ENCODE measurements at regions not wholly inside any gene's neighbourhood (a gene's known extent, or its start where the extent isn't known, plus 50 kb on each side); places are given as distances from the start of the nearest gene placed in this dataset.

- TF ChIP-seq EZH2 (IDR thresholded peaks at IDR 0.05; ENCODE audit: borderline replicate concordance, insufficient read depth, low read length, poor library complexity, severe bottlenecking): no peak
- TF ChIP-seq, protein P1, sequence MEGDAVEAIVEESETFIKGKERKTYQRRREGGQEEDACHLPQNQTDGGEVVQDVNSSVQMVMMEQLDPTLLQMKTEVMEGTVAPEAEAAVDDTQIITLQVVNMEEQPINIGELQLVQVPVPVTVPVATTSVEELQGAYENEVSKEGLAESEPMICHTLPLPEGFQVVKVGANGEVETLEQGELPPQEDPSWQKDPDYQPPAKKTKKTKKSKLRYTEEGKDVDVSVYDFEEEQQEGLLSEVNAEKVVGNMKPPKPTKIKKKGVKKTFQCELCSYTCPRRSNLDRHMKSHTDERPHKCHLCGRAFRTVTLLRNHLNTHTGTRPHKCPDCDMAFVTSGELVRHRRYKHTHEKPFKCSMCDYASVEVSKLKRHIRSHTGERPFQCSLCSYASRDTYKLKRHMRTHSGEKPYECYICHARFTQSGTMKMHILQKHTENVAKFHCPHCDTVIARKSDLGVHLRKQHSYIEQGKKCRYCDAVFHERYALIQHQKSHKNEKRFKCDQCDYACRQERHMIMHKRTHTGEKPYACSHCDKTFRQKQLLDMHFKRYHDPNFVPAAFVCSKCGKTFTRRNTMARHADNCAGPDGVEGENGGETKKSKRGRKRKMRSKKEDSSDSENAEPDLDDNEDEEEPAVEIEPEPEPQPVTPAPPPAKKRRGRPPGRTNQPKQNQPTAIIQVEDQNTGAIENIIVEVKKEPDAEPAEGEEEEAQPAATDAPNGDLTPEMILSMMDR (IDR thresholded peaks at IDR 0.05; ENCODE audit: poor library complexity, severe bottlenecking): no peak
- TF ChIP-seq, protein P2, sequence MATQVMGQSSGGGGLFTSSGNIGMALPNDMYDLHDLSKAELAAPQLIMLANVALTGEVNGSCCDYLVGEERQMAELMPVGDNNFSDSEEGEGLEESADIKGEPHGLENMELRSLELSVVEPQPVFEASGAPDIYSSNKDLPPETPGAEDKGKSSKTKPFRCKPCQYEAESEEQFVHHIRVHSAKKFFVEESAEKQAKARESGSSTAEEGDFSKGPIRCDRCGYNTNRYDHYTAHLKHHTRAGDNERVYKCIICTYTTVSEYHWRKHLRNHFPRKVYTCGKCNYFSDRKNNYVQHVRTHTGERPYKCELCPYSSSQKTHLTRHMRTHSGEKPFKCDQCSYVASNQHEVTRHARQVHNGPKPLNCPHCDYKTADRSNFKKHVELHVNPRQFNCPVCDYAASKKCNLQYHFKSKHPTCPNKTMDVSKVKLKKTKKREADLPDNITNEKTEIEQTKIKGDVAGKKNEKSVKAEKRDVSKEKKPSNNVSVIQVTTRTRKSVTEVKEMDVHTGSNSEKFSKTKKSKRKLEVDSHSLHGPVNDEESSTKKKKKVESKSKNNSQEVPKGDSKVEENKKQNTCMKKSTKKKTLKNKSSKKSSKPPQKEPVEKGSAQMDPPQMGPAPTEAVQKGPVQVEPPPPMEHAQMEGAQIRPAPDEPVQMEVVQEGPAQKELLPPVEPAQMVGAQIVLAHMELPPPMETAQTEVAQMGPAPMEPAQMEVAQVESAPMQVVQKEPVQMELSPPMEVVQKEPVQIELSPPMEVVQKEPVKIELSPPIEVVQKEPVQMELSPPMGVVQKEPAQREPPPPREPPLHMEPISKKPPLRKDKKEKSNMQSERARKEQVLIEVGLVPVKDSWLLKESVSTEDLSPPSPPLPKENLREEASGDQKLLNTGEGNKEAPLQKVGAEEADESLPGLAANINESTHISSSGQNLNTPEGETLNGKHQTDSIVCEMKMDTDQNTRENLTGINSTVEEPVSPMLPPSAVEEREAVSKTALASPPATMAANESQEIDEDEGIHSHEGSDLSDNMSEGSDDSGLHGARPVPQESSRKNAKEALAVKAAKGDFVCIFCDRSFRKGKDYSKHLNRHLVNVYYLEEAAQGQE (IDR thresholded peaks at IDR 0.05; ENCODE audit: borderline replicate concordance): no peak
- TF ChIP-seq RAD21 (conservative IDR thresholded peaks at IDR 0.05): no peak
- no peak for TF ChIP-seq POLR2AphosphoS5 (IDR thresholded peaks at IDR 0.05)
- TF ChIP-seq EP300 (conservative IDR thresholded peaks at IDR 0.05; ENCODE audit: poor library complexity, severe bottlenecking): no peak
- TF ChIP-seq SMC3 (conservative IDR thresholded peaks at IDR 0.05; ENCODE audit: poor library complexity): no peak
Observed at GRCh38 chr2:8525236-8525581, 156.6 kb upstream of the ID2 start.

Measured in neural cell (in vitro differentiated cells).